Rectal smooth muscle tissue (tissue), 1 donor: ENCODE measurements at regions not wholly inside any gene's neighbourhood (a gene's known extent, or its start where the extent isn't known, plus 50 kb on each side); places are given as distances from the start of the nearest gene placed in this dataset.

ENCODE experiments used
- H3K27ac ChIP-seq: one replicate; pipeline ENCODE4 v1.7.0; 2013; ENCODE audit warnings: low read depth, low read length, inconsistent platforms
- H3K27me3 ChIP-seq: one replicate; pipeline ENCODE4 v1.7.0; 2013; ENCODE audit warnings: low read length; ENCODE audit not compliant: control insufficient read depth, insufficient read depth
- H3K36me3 ChIP-seq: one replicate; pipeline ENCODE4 v1.7.0; 2013; ENCODE audit warnings: low read length; ENCODE audit not compliant: control insufficient read depth, insufficient read depth
- H3K4me1 ChIP-seq: one replicate; pipeline ENCODE4 v1.7.0; 2013; ENCODE audit warnings: low read length; ENCODE audit not compliant: control insufficient read depth, insufficient read depth
- H3K4me3 ChIP-seq: one replicate; pipeline ENCODE4 v1.7.0; 2013; ENCODE audit warnings: low read length
- H3K9ac ChIP-seq: one replicate; pipeline ENCODE4 v1.7.0; 2013; ENCODE audit warnings: low read length

DNA sequence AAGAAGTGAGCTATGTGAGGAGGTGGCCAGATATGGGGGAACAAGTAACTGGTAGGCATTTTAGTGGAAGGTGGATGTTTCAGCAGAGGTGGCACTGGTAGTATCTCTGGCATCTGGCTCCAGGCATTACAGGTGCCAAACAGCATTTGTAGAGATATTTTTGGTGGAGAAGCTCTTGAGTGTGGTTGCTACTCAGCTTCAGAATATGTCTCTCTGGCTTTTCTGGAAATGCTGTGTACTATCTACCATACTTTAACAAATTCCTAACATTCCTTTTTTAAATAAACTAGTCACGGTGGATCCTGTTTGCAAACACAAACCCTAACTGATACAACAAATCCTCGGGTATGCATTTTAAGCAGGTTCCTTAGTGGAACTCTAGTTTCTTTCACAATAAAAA, 128.0 kb downstream of the BARX2 start:
- Histone ChIP-seq H3K27me3 (no peaks in the 10 kb centered on the region), H3K4me1 (no peaks in the 10 kb centered on the region), H3K4me3 (no peak overlapping the region), H3K9ac (no peak overlapping the region), H3K27ac (no peak overlapping the region), H3K36me3 (no peaks in the 10 kb centered on the region)

DNA sequence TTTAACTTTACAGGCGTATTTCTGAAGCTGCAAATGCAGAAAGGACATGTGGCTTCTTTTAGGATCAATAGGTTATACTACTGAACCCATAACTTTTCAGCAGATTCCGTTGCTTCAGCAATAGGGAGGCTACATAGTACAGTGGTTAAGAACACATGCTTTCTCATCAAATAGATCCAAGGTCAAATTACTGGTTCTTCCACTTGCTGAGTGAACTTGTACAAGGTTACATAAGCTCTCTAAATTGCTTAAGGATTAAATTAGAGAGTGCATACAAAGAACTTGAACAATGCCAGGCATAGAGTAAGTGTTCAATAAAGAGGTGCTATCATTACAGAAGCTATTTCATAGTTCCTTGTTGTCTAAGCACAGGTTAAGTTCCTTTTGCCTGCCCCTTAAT, 129.6 kb downstream of the BARX2 start:
- no peak overlapping the region for H3K27ac ChIP-seq
- no peaks in the 10 kb centered on the region for H3K4me1 ChIP-seq
- no peak overlapping the region for H3K4me3 ChIP-seq
- no peaks in the 10 kb centered on the region for H3K27me3 ChIP-seq
- no peak overlapping the region for H3K9ac ChIP-seq
- H3K36me3 ChIP-seq: no peaks in the 10 kb centered on the region

DNA sequence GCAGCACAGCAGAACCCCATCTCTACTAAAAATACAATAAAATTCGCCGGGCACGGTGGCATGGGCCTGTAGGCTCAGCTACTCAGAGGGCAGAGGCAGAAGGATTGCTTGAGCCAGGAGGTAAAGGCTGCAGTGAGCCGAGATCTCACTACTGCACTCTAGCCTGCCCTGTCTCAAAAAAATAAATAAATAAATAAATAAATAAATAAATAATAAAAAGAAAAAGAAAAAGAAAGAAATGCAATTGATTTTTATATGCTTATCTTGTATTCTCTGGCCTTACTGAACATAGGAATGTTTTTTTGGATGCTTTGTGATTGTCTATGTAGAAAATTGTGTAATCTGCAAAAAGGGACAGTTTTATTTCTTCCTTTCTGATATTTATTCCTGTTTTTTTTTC, 132.5 kb downstream of the BARX2 start:
- H3K4me1 ChIP-seq: no peaks in the 10 kb centered on the region
- no peak overlapping the region for H3K9ac ChIP-seq
- H3K36me3 ChIP-seq: no peaks in the 10 kb centered on the region
- H3K4me3 ChIP-seq: no peak overlapping the region
- H3K27me3 ChIP-seq: no peaks in the 10 kb centered on the region
- no peak overlapping the region for H3K27ac ChIP-seq

DNA sequence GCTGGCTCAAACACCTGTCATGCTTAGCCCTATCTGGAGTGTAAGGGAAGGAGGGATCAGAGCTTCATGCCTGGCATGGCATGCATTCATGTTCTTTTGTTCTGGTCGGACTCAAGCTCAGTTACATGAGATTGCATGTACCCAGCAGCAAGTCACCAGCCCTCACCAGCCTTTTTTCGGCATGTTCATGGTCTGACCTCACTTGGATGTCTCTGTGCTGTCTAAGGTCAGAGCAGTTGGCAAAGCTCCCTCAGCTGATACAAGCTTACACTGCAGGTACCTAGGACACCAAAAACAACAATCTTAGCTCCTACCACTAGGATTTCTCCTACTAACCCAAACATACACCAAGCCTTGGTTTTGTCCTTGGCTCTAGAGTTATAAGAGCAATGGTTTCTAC, 152.6 kb downstream of the BARX2 start:
- H3K27me3 ChIP-seq: no peaks in the 10 kb centered on the region
- no peak overlapping the region for H3K27ac ChIP-seq
- no peak overlapping the region for H3K9ac ChIP-seq
- H3K4me3 ChIP-seq: no peak overlapping the region
- H3K4me1 ChIP-seq: no peaks in the 10 kb centered on the region
- H3K36me3 ChIP-seq: no peaks in the 10 kb centered on the region

DNA sequence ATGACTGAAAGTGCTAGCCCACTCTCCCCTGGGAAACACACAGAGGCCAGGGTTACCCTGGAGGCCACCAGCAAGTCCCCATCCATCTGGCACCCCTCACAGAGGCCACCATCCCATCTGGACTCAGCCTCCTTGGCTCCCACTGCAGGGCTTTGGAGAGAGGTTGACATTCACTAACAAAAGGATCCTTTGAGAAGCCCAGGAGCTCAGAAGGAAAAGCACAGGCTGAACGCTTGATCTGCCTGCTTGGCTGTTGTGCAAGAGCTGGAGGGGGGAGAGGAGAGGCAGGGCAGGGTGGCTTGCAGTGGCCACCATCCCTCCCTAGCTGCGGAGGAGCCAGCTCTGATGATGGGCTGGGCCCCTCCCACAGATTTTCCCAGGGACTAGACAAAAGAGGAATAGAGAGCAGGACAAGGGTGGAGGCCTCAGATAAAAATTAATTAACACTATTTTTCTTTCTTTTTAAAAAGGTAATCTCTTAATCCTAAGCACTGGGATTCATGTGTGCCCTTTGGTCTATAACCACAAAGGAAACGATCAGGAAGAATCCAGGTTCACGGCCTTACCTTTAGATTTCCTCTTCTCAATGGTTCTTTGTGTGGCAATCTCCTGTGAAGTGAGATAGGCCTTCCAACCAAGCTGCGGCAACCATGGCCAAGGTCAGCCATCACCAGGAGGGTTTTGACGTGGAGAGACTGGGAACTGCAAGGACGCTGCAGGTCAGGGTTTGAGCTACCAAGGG, 154.7 kb downstream of the BARX2 start:
- Histone ChIP-seq H3K4me1 (no peaks in the 10 kb centered on the region), H3K36me3 (no peaks in the 10 kb centered on the region), H3K27me3 (no peaks in the 10 kb centered on the region), H3K9ac (no peak overlapping the region), H3K27ac (no peak overlapping the region), H3K4me3 (no peak overlapping the region)

DNA sequence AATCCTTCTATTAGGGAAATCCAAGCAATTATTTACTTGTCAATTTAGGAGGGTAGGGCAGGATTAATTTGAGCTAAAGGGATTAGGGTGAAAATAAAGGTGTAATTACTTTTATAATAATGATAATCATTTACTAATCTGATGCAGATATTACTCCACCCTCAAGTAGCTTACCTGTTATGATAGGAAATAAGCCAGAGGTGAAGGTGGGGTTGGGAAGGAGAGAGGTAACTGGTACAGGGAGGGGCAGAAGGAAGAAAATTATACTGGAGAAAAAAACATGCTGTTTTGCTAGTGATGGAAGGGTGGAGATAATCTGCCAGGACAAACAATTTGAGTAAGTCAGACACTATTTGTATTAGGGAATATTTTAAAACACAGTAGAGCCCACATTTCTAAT, 157.7 kb downstream of the BARX2 start:
- H3K27me3 ChIP-seq: no peaks in the 10 kb centered on the region
- no peaks in the 10 kb centered on the region for H3K4me1 ChIP-seq
- no peak overlapping the region for H3K9ac ChIP-seq
- H3K36me3 ChIP-seq: no peaks in the 10 kb centered on the region
- no peak overlapping the region for H3K27ac ChIP-seq
- no peak overlapping the region for H3K4me3 ChIP-seq

DNA sequence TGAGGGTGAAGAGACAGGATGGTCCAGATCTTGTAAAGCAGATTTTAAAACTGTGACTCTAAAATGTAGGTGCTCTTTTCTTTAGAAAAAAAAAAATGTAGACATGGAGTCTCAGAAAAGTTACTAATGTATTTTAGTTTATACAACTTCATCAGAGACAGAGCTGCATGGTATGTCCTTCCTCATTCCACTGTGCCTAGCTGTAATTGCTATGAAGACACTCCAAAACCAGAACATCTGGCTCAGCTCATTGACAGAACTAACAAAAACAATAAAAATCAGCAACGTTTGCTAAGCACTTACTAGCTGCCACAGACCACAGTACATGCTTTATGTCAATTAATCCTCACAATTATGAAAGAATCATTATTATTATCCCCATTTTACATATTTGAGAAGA, 160.7 kb downstream of the BARX2 start:
- H3K4me3 ChIP-seq: no peak overlapping the region
- no peak overlapping the region for H3K9ac ChIP-seq
- H3K27me3 ChIP-seq: no peaks in the 10 kb centered on the region
- H3K36me3 ChIP-seq: no peaks in the 10 kb centered on the region
- no peaks in the 10 kb centered on the region for H3K4me1 ChIP-seq
- H3K27ac ChIP-seq: no peak overlapping the region

DNA sequence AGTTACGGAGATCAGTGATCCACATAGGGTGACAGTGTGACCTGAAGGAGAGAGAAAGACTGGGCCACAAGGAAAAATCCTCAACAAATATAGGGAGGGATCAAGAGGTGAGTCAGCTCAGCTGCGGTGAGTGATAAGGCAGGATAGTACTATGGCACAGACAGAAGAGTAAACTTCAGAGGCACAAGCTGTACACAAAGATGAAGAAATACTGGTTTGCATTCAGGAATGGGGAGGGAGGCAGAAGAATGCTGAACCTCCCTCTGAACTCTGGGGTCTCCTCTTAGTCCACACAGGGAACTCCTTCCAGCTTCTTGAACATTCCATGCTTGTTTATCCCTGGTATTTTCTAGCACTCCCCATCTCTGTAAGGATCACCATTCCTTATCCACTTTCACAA, 162.7 kb downstream of the BARX2 start:
- Histone ChIP-seq H3K36me3 (no peaks in the 10 kb centered on the region), H3K4me1 (no peaks in the 10 kb centered on the region), H3K27me3 (no peaks in the 10 kb centered on the region), H3K27ac (no peak overlapping the region), H3K4me3 (no peak overlapping the region), H3K9ac (no peak overlapping the region)

DNA sequence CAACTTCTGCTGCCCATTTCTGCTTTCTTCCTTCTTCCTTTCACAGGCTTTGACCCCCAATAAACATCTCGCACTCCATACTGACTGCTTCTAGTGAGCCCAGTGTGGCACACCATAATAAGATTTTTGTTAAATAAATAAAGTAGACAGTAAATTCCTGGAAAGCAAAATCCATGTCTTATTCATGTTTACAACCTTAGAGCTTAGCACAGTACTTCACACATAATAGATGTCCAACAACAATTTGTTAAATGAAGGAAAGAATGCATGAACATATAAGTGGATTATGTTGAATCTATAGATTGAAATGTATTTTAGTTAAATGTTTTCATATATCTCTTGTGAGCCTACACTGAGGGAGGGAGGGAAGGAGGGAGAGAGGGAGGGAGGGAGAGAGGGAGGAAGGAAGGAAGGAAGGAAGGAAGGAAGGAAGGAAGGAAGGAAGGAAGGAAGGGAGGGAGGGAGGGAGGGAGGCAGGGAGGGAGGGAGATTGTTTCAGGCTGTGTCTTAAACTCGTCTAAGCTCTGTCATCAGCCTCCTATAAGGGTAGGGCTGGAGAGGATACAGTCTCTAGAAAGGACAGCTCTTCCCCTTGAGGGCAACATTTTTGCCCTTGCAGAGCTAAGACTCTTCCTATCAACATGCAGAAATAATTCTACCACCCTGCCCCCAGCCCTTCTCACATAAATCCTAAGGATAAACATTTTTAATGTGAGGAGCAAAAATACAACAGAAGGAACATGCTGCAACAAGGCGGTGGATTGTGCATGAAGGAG, 168.1 kb downstream of the BARX2 start:
- Histone ChIP-seq H3K27me3 (no peaks in the 10 kb centered on the region), H3K9ac (no peak overlapping the region), H3K36me3 (no peaks in the 10 kb centered on the region), H3K27ac (no peak overlapping the region), H3K4me1 (no peaks in the 10 kb centered on the region), H3K4me3 (no peak overlapping the region)

DNA sequence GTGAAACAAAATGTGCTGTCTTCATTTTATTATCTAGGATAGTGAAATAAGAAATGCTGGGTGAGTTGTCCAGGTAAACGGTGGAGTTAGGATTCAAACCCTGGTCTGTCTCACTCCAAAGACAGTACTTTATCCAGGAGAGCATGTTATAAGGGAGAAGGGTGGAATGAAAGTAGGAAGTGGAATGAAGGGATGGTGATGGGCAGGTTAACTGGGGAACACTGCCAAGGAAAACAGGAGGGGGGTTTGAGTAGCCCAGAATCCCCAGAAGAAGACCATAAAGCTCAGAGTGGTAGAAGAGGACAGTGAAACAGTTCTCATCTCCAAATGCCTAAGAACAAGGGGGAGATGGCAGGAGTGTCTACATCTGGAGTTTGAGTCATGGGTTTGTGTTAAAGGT, 169.0 kb downstream of the BARX2 start:
- no peak overlapping the region for H3K9ac ChIP-seq
- no peak overlapping the region for H3K4me3 ChIP-seq
- no peaks in the 10 kb centered on the region for H3K4me1 ChIP-seq
- no peak overlapping the region for H3K27ac ChIP-seq
- H3K36me3 ChIP-seq: no peaks in the 10 kb centered on the region
- no peaks in the 10 kb centered on the region for H3K27me3 ChIP-seq

DNA sequence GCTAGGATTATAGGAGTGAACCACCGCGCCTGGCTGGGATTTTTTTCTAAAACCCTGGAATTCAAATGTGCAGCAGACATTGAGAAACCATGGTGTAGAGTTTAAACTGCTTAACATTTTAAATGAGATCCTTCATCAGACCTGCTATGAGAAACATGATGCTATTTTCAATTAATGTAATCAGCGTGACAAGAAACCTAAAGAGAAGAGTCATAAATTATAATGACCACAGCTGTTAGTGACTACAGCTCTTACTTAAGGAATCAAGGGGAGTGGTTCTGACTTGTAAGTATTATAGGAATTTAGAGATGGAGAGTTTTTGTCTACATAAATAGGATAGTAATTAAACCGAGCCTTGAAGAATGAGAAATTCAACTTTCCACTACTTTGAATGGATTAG, 170.6 kb downstream of the BARX2 start:
- H3K9ac ChIP-seq: no peak overlapping the region
- H3K4me3 ChIP-seq: no peak overlapping the region
- H3K27me3 ChIP-seq: no peaks in the 10 kb centered on the region
- no peak overlapping the region for H3K27ac ChIP-seq
- no peaks in the 10 kb centered on the region for H3K4me1 ChIP-seq
- H3K36me3 ChIP-seq: no peaks in the 10 kb centered on the region

DNA sequence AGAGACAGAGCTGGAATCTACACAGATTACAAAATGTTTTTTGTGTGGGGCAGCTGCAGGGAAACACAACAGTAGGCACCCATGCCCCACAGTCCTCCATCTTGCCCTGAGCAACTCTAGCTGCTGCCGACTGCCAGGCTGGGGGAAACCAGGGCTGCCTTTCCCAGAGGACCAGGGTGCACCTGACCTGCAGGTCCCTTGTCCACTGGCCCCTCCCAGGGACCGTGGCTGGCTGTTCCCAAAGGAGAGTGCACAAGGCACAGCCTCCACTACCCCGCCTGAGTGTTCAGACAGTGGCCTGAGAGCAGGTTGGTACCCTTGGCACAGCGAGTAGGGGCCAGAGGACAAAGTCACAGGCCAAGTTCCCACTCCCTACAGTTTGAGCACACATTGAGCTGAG, 181.8 kb downstream of the BARX2 start:
- Histone ChIP-seq H3K36me3 (no peaks in the 10 kb centered on the region), H3K4me1 (no peaks in the 10 kb centered on the region), H3K9ac (no peak overlapping the region), H3K27me3 (no peaks in the 10 kb centered on the region), H3K27ac (no peak overlapping the region), H3K4me3 (no peak overlapping the region)

DNA sequence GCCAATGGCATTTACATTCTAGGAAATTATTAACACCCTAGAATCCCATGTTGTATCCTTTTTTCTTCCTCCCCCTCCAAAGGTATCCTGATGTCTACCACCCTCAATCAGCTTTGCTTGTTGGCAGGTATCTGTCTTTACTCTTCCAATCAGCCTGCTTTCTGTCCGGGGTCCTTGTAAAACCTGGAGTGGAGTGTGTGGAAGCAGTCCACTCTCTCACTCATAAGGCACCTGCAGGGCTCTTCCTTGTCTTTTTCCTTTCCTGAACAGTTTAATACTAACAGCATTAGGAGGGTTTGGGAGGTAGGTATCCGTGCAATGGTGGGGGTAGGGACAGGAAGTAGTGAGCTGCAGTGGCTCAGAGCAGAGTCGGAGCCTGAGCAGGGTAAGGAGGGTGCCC, 193.4 kb downstream of the BARX2 start:
- no peaks in the 10 kb centered on the region for H3K36me3 ChIP-seq
- H3K9ac ChIP-seq: no peak overlapping the region
- H3K4me1 ChIP-seq: no peaks in the 10 kb centered on the region
- H3K27me3 ChIP-seq: no peaks in the 10 kb centered on the region
- no peak overlapping the region for H3K27ac ChIP-seq
- no peak overlapping the region for H3K4me3 ChIP-seq
